OCI-LY1 (cell line): ENCODE measurements at regions not wholly inside any gene's neighbourhood (a gene's known extent, or its start where the extent isn't known, plus 50 kb on each side); places are given as distances from the start of the nearest gene placed in this dataset.

Source experiments
- H2AFZ ChIP-seq: fragments of 200-600 bp; sonication (generic), shearing (Covaris generic); 2 replicates; pipeline ENCODE4 v1.6.0; 2014; ENCODE audit warnings: antibody characterized with exemption, mild to moderate bottlenecking, low read length
- H3F3A ChIP-seq: fragments of 200-600 bp; sonication (generic), shearing (Covaris generic); 2 replicates; pipeline ENCODE4 v1.6.0; 2014; ENCODE audit warnings: mild to moderate bottlenecking, antibody characterized with exemption, low read length, moderate library complexity; ENCODE audit not compliant: insufficient read depth
- H3K27ac ChIP-seq: fragments of 200-600 bp; sonication (generic); 2 replicates; pipeline ENCODE4 v1.5.1; 2014; ENCODE audit warnings: low read length, mixed run types, mild to moderate bottlenecking, low read depth; ENCODE audit not compliant: poor library complexity, severe bottlenecking
- H3K27me3 ChIP-seq: fragments of 200-600 bp; sonication (generic); 2 replicates; pipeline ENCODE4 v1.6.0; 2014; ENCODE audit warnings: antibody characterized with exemption, mild to moderate bottlenecking, low read length, moderate library complexity; ENCODE audit not compliant: insufficient read depth
- H3K36me3 ChIP-seq: fragments of 200-600 bp; sonication (generic); 2 replicates; pipeline ENCODE4 v1.6.1; 2014; ENCODE audit warnings: mild to moderate bottlenecking, antibody characterized with exemption, low read length, moderate library complexity, mixed read lengths; ENCODE audit not compliant: insufficient read depth
- H3K4me1 ChIP-seq: fragments of 200-600 bp; sonication (generic); 2 replicates; pipeline ENCODE4 v1.5.1; 2014; ENCODE audit warnings: mild to moderate bottlenecking, low read length, moderate library complexity; ENCODE audit not compliant: insufficient read depth, severe bottlenecking
- H3K4me2 ChIP-seq: fragments of 200-600 bp; sonication (generic), shearing (Covaris generic); 2 replicates; pipeline ENCODE4 v1.6.1; 2014; ENCODE audit warnings: low read length
- H3K4me3 ChIP-seq: fragments of 200-600 bp; sonication (generic); 2 replicates; pipeline ENCODE4 v1.5.1; 2014; ENCODE audit warnings: low read length, low read depth, mild to moderate bottlenecking, mixed read lengths; ENCODE audit not compliant: poor library complexity, severe bottlenecking
- H3K79me2 ChIP-seq: fragments of 200-600 bp; shearing (Covaris generic); 2 replicates; pipeline ENCODE4 v1.6.1; 2016; ENCODE audit warnings: mixed run types, low read length, mixed read lengths; ENCODE audit not compliant: insufficient read depth
- H3K9ac ChIP-seq: fragments of 200-600 bp; sonication (generic), shearing (Covaris generic); 2 replicates; pipeline ENCODE4 v1.6.1; 2014; ENCODE audit warnings: mild to moderate bottlenecking, low read length, mixed read lengths
- H3K9me2 ChIP-seq: fragments of 200-600 bp; sonication (generic), shearing (Covaris generic); 2 replicates; pipeline ENCODE4 v1.6.1; 2014; ENCODE audit warnings: low read depth, mild to moderate bottlenecking, low read length, mixed read lengths
- H3K9me3 ChIP-seq: fragments of 200-600 bp; shearing (Covaris generic); 2 replicates; pipeline ENCODE4 v1.6.1; 2014; ENCODE audit warnings: low read length, mixed read lengths
- H4K20me1 ChIP-seq: fragments of 200-600 bp; sonication (generic), shearing (Covaris generic); 2 replicates; pipeline ENCODE4 v1.6.0; 2016; ENCODE audit warnings: mild to moderate bottlenecking, low read length; ENCODE audit not compliant: insufficient read depth
- CTCF ChIP-seq: fragments of 200-600 bp; sonication (generic), shearing (Covaris generic); IDR thresholded peaks from 2 replicates; pipeline ENCODE4 v1.5.1; 2017; ENCODE audit warnings: mild to moderate bottlenecking, antibody characterized with exemption, low read length, moderate library complexity, mixed read lengths
- EZH2 ChIP-seq: fragments of 200-600 bp; sonication (generic), shearing (Covaris generic); IDR thresholded peaks from 2 replicates; pipeline ENCODE4 v1.8.0; 2017; ENCODE audit warnings: borderline replicate concordance, mixed run types, mild to moderate bottlenecking, antibody characterized with exemption, low read length, moderate library complexity, mixed read lengths

- Histone ChIP-seq H3F3A (no peaks in the 10 kb centered on the region), H3K27ac (no peak overlapping the region), H4K20me1 (no peaks in the 10 kb centered on the region), H3K4me1 (no peaks in the 10 kb centered on the region), H3K4me2 (no peak overlapping the region), H3K9me2 (no peaks in the 10 kb centered on the region), H3K27me3 (no peaks in the 10 kb centered on the region), H3K4me3 (no peak overlapping the region), H3K36me3 (no peaks in the 10 kb centered on the region), H3K9me3 (no peaks in the 10 kb centered on the region), H3K9ac (no peak overlapping the region), H3K79me2 (no peaks in the 10 kb centered on the region), H2AFZ (no peak overlapping the region)
- TF ChIP-seq EZH2 (no peak), CTCF (no peak)
Observed at GRCh38 chr12:60872219-60872618, 1276.4 kb downstream of the SLC16A7 start.

GRCh38 chr12:60872850-60873713 lies 1277.3 kb downstream of the SLC16A7 start:
- no peaks in the 10 kb centered on the region for H3F3A ChIP-seq
- no peak overlapping the region for H3K27ac ChIP-seq
- no peak overlapping the region for H2AFZ ChIP-seq
- no peaks in the 10 kb centered on the region for H3K9me2 ChIP-seq
- no peaks in the 10 kb centered on the region for H3K9me3 ChIP-seq
- no peak overlapping the region for H3K4me3 ChIP-seq
- H3K79me2 ChIP-seq, result no peaks in the 10 kb centered on the region
- no peak overlapping the region for H3K9ac ChIP-seq
- no peaks in the 10 kb centered on the region for H4K20me1 ChIP-seq
- no peaks in the 10 kb centered on the region for H3K36me3 ChIP-seq
- no peak for TF ChIP-seq CTCF
- no peak for TF ChIP-seq EZH2
- H3K27me3 ChIP-seq, result no peaks in the 10 kb centered on the region
- H3K4me2 ChIP-seq, result no peak overlapping the region
- no peaks in the 10 kb centered on the region for H3K4me1 ChIP-seq

DNA sequence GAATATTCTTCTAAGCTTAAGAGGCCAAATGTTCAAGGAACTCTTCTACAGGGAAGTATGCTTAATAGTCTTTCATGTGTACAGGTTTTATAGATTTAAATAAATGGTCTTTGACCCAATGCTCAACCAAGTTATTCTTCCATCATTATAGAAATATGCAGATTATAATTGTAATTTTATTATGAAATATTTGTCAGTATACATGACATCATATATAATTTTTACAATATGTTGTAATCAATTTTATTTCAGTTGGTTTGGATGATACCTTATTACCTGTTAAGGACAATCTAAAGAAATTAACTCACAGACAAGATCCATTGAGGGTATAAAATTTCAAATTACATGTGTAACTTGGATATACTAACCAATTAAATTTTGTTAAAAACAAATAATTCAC lies 1278.3 kb downstream of the SLC16A7 start:
- no peaks in the 10 kb centered on the region for H3K9me2 ChIP-seq
- no peak overlapping the region for H3K4me3 ChIP-seq
- H4K20me1 ChIP-seq, result no peaks in the 10 kb centered on the region
- no peaks in the 10 kb centered on the region for H3K36me3 ChIP-seq
- no peak overlapping the region for H2AFZ ChIP-seq
- H3K27me3 ChIP-seq, result no peaks in the 10 kb centered on the region
- no peaks in the 10 kb centered on the region for H3K4me1 ChIP-seq
- no peak for TF ChIP-seq CTCF
- no peak for TF ChIP-seq EZH2
- H3K9me3 ChIP-seq, result no peaks in the 10 kb centered on the region
- H3K79me2 ChIP-seq, result no peaks in the 10 kb centered on the region
- H3F3A ChIP-seq, result no peaks in the 10 kb centered on the region
- H3K9ac ChIP-seq, result no peak overlapping the region
- H3K4me2 ChIP-seq, result no peak overlapping the region
- H3K27ac ChIP-seq, result no peak overlapping the region
